HEK293 (cell line): ENCODE measurements at regions not wholly inside any gene's neighbourhood (a gene's known extent, or its start where the extent isn't known, plus 50 kb on each side); places are given as distances from the start of the nearest gene placed in this dataset.

ENCODE experiments used
- KLF16 ChIP-seq: fragments of 450-650 bp; formaldehyde crosslinking; IDR thresholded peaks from 2 replicates; pipeline ENCODE4 v1.5.1; 2017; ENCODE audit warnings: missing biosample characterization, missing genetic modification characterization
- TCF7L2 ChIP-seq: IDR thresholded peaks from 2 replicates; pipeline ENCODE4 v1.6.1; 2011; ENCODE audit warnings: low read depth, mild to moderate bottlenecking, inconsistent platforms, low read length, moderate library complexity, borderline replicate concordance
- ZNF19 ChIP-seq: fragments of 450-650 bp; formaldehyde crosslinking; IDR thresholded peaks from 2 replicates; pipeline ENCODE4; 2016; ENCODE audit warnings: missing biosample characterization, missing genetic modification characterization, low read depth
- ZNF660 ChIP-seq: fragments of 450-650 bp; IDR thresholded peaks from 2 replicates; pipeline ENCODE4 v1.5.1; 2018; ENCODE audit warnings: missing biosample characterization, mild to moderate bottlenecking, missing genetic modification characterization
- TF ChIP-seq, protein P1 (sequence below): fragments of 450-650 bp; formaldehyde crosslinking; IDR thresholded peaks from 2 replicates; pipeline ENCODE4 v1.5.1; 2016; ENCODE audit warnings: missing biosample characterization, missing genetic modification characterization
- TF ChIP-seq, protein P2 (sequence below): fragments of 450-650 bp; formaldehyde crosslinking; IDR thresholded peaks from 2 replicates; pipeline ENCODE4; 2016; ENCODE audit warnings: missing biosample characterization, missing genetic modification characterization

DNA sequence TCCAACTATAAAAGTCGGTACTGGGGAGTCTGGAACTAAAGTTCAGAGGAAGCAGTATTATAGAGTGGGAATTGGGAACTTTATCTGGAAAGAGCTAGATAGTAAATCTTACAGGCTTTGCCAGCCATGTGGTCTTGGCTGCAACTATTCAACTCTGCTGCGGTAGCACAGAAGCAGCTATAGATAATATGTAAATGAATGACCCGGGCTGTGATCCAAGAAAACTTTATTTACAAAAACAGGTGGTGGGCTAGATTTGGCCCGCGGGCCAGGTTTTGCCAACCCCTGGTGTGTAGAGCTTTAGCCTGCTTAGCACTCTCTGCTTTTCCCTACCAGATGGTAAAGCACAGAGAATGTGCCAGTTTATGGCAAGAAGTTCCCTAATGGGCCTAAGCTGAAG lies 70.8 kb downstream of the TNP1 start:
- TF ChIP-seq KLF16: no peak
- no peak for TF ChIP-seq ZNF19 (tag by site-specific recombination)
- TF ChIP-seq, protein P1, sequence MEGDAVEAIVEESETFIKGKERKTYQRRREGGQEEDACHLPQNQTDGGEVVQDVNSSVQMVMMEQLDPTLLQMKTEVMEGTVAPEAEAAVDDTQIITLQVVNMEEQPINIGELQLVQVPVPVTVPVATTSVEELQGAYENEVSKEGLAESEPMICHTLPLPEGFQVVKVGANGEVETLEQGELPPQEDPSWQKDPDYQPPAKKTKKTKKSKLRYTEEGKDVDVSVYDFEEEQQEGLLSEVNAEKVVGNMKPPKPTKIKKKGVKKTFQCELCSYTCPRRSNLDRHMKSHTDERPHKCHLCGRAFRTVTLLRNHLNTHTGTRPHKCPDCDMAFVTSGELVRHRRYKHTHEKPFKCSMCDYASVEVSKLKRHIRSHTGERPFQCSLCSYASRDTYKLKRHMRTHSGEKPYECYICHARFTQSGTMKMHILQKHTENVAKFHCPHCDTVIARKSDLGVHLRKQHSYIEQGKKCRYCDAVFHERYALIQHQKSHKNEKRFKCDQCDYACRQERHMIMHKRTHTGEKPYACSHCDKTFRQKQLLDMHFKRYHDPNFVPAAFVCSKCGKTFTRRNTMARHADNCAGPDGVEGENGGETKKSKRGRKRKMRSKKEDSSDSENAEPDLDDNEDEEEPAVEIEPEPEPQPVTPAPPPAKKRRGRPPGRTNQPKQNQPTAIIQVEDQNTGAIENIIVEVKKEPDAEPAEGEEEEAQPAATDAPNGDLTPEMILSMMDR (tag by site-specific recombination): no peak
- TF ChIP-seq, protein P2, sequence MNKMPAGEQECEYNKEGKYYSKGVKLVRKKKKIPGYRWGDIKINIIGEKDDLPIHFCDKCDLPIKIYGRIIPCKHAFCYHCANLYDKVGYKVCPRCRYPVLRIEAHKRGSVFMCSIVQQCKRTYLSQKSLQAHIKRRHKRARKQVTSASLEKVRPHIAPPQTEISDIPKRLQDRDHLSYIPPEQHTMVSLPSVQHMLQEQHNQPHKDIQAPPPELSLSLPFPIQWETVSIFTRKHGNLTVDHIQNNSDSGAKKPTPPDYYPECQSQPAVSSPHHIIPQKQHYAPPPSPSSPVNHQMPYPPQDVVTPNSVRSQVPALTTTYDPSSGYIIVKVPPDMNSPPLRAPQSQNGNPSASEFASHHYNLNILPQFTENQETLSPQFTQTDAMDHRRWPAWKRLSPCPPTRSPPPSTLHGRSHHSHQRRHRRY (tag by site-specific recombination): no peak
- TF ChIP-seq ZNF660 (tag by site-specific recombination): no peak
- TF ChIP-seq TCF7L2: no peak
